A549 (cell line): ENCODE measurements at regions not wholly inside any gene's neighbourhood (a gene's known extent, or its start where the extent isn't known, plus 50 kb on each side); places are given as distances from the start of the nearest gene placed in this dataset.

Experiments used
- ATAC-seq, 2 experiments: fragments of 200-7000 bp in 1 of 2; fragments of >200 bp in 1 of 2; cut with Nextera tagmentation in 1 of 2; cut with Tn5 transposase in 1 of 2; 3 replicates each; pipeline versions ENCODE4 v1.8.0 to v1.9.1; 2018 to 2020; ENCODE audit warnings: mild to moderate bottlenecking in 1 of 2, moderate library complexity in 1 of 2
- CTCF ChIA-PET: fragments of 300-600 bp; sonication (Branson Sonifier 250); formaldehyde crosslinking; extraction: SDS; loops from one replicate; lab custom pipeline; 2021; ENCODE audit warnings: antibody characterized with exemption, inconsistent platforms; lab: Yijun Ruan, JAX
- POLR2A ChIA-PET: fragments of 350-600 bp; formaldehyde crosslinking; extraction: SDS; loops from one replicate; lab custom pipeline; 2021; ENCODE audit warnings: antibody characterized with exemption, inconsistent platforms; lab: Yijun Ruan, JAX
- DNase-seq, 2 experiments: peaks; one replicate each; pipeline versions ENCODE4 v3.0.0 to v3.0.0-alpha.2; 2011 to 2016; ENCODE audit warnings: low read depth in 1 of 2, low spot score in 1 of 2
- FAIRE-seq: peaks from 2 replicates; lab custom pipeline; 2011; peaks lifted over from hg19 to GRCh38; lab: Jason Lieb, UNC
- H3K27ac ChIP-seq, 2 experiments: fragments of >200 bp; sonication (Bioruptor Twin); formaldehyde crosslinking; 3 replicates each; pipeline ENCODE4 v1.5.1; 2016 to 2017
- H3K4me1 ChIP-seq: fragments of >200 bp; sonication (Bioruptor Twin); formaldehyde crosslinking; 3 replicates; pipeline ENCODE4 v1.6.1; 2016
- H3K4me2 ChIP-seq: fragments of >200 bp; sonication (Bioruptor Twin); formaldehyde crosslinking; 3 replicates; pipeline ENCODE4 v1.6.1; 2016
- H3K4me3 ChIP-seq: fragments of >200 bp; sonication (Bioruptor Twin); formaldehyde crosslinking; 3 replicates; pipeline ENCODE4 v1.5.1; 2016
- H3K9me3 ChIP-seq: fragments of >200 bp; sonication (Bioruptor Twin); formaldehyde crosslinking; 3 replicates; pipeline ENCODE4 v1.6.1; 2016
- CHD4 ChIP-seq: fragments of 200-600 bp; sonication (generic); IDR thresholded peaks from 2 replicates; pipeline ENCODE4 v1.6.1; 2016; ENCODE audit warnings: antibody characterized with exemption, mild to moderate bottlenecking, borderline replicate concordance
- EHMT2 ChIP-seq: fragments of 200-600 bp; sonication (generic); IDR thresholded peaks from 2 replicates; pipeline ENCODE4 v1.6.1; 2016; ENCODE audit warnings: antibody characterized with exemption, low read depth, mild to moderate bottlenecking, moderate library complexity
- ESRRA ChIP-seq: fragments of 150-350 bp; IDR thresholded peaks from 2 replicates; pipeline ENCODE4 v1.6.1; 2014; ENCODE audit warnings: mild to moderate bottlenecking, low read length, borderline replicate concordance
- FOSB ChIP-seq: fragments of 250-450 bp; sonication (Bioruptor Pico); IDR thresholded peaks from 2 replicates; pipeline ENCODE4 v1.5.0; 2020; ENCODE audit warnings: mild to moderate bottlenecking, moderate library complexity
- GATA3 ChIP-seq: IDR thresholded peaks from 2 replicates; pipeline ENCODE4 v1.6.1; 2012; ENCODE audit warnings: borderline replicate concordance
- MAFK ChIP-seq: fragments of 450-650 bp; IDR thresholded peaks from 2 replicates; pipeline ENCODE4 v1.6.1; 2014; ENCODE audit not compliant: partially characterized antibody
- MYC ChIP-seq: IDR thresholded peaks from 2 replicates; pipeline ENCODE4 v1.6.1; 2012; ENCODE audit warnings: mild to moderate bottlenecking, inconsistent platforms, low read length, improper control_type of control experiment, borderline replicate concordance
- NR3C1 ChIP-seq: fragments of >200 bp; sonication (Bioruptor Twin); formaldehyde crosslinking; IDR thresholded peaks from 3 replicates; pipeline ENCODE4 v1.6.1; 2017
- POLR2A ChIP-seq: IDR thresholded peaks from 2 replicates; pipeline ENCODE4 v1.6.1; 2012; ENCODE audit warnings: mild to moderate bottlenecking, low read length
- RAD21 ChIP-seq, 2 experiments: fragments of >200 bp in 1 of 2; sonication (Bioruptor Twin) in 1 of 2; formaldehyde crosslinking in 1 of 2; IDR thresholded peaks in 1 of 2; conservative IDR thresholded peaks in 1 of 2; 2 replicates in 1 of 2; 3 replicates in 1 of 2; pipeline ENCODE4 v1.6.1; 2012 to 2018; ENCODE audit warnings: inconsistent platforms in 1 of 2
- SMC3 ChIP-seq: fragments of >200 bp; sonication (Bioruptor Twin); formaldehyde crosslinking; IDR thresholded peaks from 3 replicates; pipeline ENCODE4 v1.6.1; 2018; ENCODE audit warnings: inconsistent platforms
- SREBF2 ChIP-seq: fragments of 450-650 bp; IDR thresholded peaks from 2 replicates; pipeline ENCODE4 v1.6.1; 2014; ENCODE audit warnings: mild to moderate bottlenecking, moderate library complexity
- ZSCAN20 ChIP-seq: fragments of 250-450 bp; sonication (Bioruptor Pico); IDR thresholded peaks from 2 replicates; pipeline ENCODE4 v1.8.0; 2022; ENCODE audit warnings: mild to moderate bottlenecking, moderate library complexity
- WGBS: methylation state at CpG from one replicate; pipeline ENCODE4 v1.1.6; 2017; ENCODE audit errors: missing lambda C conversion rate; 5-methylcytosine and 5-hydroxymethylcytosine counted together
- TF ChIP-seq, protein P1 (sequence below): fragments of 450-650 bp; IDR thresholded peaks from 2 replicates; pipeline ENCODE4 v1.6.1; 2014; ENCODE audit warnings: antibody characterized with exemption
- TF ChIP-seq, protein P2 (sequence below): fragments of >200 bp; sonication (Bioruptor Twin); formaldehyde crosslinking; IDR thresholded peaks from 3 replicates; pipeline ENCODE4 v1.5.1; 2016
- TF ChIP-seq, protein P3 (sequence below): fragments of 150-350 bp; IDR thresholded peaks from 2 replicates; pipeline ENCODE4 v1.6.1; 2014; ENCODE audit warnings: low read depth, mild to moderate bottlenecking, low read length
- TF ChIP-seq, protein P4 (sequence below): fragments of >200 bp; sonication (Bioruptor Twin); formaldehyde crosslinking; IDR thresholded peaks from 2 replicates; pipeline ENCODE4 v1.6.1; 2016

DNA sequence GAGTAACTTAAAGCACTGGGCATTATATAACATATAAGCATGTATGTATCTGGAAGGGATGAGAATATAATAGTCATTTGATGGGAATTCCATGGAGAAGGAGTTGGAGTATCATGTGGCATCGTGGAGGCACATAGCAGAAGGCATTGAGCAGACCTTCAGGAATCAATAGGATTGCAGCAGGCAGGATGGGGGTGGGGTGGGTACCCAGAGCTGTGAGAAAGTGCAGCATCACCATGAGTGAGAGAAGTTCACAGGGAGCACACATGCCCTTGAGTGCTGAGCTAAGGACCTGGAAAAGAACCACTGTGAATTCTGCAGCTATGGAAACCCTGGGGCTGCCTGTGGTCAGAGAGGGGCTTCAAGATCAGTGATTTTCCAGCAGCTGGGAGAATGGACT, 57.3 kb downstream of the MED10 start:
- CTCF ChIA-PET = no interaction called here
- no peak overlapping the region for H3K4me2 ChIP-seq

DNA sequence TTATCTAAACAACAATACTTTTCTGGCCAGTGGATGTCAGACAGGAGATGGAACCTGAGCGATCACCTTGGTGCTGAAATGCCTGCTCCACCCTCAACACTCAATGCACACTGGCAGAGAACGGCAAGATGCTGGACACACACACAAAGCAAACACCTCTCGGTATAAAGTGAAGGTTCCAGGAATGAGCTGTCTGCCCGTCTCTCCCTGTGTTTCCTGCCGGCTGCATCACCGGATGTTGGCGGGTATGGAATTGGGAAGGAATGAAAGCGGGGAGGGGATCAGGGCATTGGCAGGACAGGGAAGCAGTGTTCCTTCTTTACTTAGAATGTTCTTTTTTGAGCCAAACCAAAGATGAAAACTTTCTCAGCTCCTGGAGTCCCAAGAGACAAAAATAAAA, 59.2 kb downstream of the MED10 start:
- TF ChIP-seq CHD4 (no peak), FOSB (CRISPR knock-in tag) (no peak), GATA3 (no peak), ESRRA (no peak), POLR2A (no peak), ZSCAN20 (CRISPR knock-in tag) (no peak), EHMT2 (no peak), NR3C1 (no peak)
- TF ChIP-seq, protein P1, sequence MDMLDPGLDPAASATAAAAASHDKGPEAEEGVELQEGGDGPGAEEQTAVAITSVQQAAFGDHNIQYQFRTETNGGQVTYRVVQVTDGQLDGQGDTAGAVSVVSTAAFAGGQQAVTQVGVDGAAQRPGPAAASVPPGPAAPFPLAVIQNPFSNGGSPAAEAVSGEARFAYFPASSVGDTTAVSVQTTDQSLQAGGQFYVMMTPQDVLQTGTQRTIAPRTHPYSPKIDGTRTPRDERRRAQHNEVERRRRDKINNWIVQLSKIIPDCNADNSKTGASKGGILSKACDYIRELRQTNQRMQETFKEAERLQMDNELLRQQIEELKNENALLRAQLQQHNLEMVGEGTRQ = no peak
- TF ChIP-seq, protein P2, sequence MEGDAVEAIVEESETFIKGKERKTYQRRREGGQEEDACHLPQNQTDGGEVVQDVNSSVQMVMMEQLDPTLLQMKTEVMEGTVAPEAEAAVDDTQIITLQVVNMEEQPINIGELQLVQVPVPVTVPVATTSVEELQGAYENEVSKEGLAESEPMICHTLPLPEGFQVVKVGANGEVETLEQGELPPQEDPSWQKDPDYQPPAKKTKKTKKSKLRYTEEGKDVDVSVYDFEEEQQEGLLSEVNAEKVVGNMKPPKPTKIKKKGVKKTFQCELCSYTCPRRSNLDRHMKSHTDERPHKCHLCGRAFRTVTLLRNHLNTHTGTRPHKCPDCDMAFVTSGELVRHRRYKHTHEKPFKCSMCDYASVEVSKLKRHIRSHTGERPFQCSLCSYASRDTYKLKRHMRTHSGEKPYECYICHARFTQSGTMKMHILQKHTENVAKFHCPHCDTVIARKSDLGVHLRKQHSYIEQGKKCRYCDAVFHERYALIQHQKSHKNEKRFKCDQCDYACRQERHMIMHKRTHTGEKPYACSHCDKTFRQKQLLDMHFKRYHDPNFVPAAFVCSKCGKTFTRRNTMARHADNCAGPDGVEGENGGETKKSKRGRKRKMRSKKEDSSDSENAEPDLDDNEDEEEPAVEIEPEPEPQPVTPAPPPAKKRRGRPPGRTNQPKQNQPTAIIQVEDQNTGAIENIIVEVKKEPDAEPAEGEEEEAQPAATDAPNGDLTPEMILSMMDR = no peak
- TF ChIP-seq, protein P3, sequence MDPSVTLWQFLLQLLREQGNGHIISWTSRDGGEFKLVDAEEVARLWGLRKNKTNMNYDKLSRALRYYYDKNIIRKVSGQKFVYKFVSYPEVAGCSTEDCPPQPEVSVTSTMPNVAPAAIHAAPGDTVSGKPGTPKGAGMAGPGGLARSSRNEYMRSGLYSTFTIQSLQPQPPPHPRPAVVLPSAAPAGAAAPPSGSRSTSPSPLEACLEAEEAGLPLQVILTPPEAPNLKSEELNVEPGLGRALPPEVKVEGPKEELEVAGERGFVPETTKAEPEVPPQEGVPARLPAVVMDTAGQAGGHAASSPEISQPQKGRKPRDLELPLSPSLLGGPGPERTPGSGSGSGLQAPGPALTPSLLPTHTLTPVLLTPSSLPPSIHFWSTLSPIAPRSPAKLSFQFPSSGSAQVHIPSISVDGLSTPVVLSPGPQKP = no peak
- 0 out of 3 replicates have a peak, but pooled peaks cover 4% of the 10 kb centered on the region for H3K9me3 ChIP-seq
- ChIA-PET CTCF (interaction anchor here (0.9 kb wide), 1 partner anchor 16 kb away, joined by 3 read pairs; no protein-coding TSS in a partner anchor), POLR2A (interaction anchor here (0.6 kb wide), 1 partner anchor 776 kb away, joined by 3 read pairs; no protein-coding TSS in a partner anchor)
- no peak overlapping the region for H3K27ac ChIP-seq
- no peak overlapping the region for H3K4me3 ChIP-seq
- WGBS = 38% methylated on average over 8 of the region's 8 CpGs
- FAIRE-seq = no peak
- H3K4me1 ChIP-seq = no peaks in the 10 kb centered on the region
- H3K4me2 ChIP-seq = no peak overlapping the region
- no peak for ATAC-seq
- DNase-seq = no peak

More for the DNA sequence above, 57.3 kb downstream of the MED10 start:
- ATAC-seq (no peak), DNase-seq (peak in 1 of 2 experiments; percentile 5), FAIRE-seq (no peak)
- no peaks in the 10 kb centered on the region for H3K4me1 ChIP-seq
- no peak for TF ChIP-seq SMC3
- TF ChIP-seq, protein P1 = no peak
- TF ChIP-seq SREBF2 = no peak
- no peak for TF ChIP-seq MYC
- TF ChIP-seq, protein P4, sequence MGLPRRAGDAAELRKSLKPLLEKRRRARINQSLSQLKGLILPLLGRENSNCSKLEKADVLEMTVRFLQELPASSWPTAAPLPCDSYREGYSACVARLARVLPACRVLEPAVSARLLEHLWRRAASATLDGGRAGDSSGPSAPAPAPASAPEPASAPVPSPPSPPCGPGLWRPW = no peak
- no peak overlapping the region for H3K4me3 ChIP-seq
- WGBS = 5% methylated on average over 1 of the region's 1 CpG
- POLR2A ChIA-PET = no interaction called here
- no peak overlapping the region for H3K27ac ChIP-seq
- 0 out of 3 replicates have a peak, but pooled peaks cover 4% of the 10 kb centered on the region for H3K9me3 ChIP-seq

DNA sequence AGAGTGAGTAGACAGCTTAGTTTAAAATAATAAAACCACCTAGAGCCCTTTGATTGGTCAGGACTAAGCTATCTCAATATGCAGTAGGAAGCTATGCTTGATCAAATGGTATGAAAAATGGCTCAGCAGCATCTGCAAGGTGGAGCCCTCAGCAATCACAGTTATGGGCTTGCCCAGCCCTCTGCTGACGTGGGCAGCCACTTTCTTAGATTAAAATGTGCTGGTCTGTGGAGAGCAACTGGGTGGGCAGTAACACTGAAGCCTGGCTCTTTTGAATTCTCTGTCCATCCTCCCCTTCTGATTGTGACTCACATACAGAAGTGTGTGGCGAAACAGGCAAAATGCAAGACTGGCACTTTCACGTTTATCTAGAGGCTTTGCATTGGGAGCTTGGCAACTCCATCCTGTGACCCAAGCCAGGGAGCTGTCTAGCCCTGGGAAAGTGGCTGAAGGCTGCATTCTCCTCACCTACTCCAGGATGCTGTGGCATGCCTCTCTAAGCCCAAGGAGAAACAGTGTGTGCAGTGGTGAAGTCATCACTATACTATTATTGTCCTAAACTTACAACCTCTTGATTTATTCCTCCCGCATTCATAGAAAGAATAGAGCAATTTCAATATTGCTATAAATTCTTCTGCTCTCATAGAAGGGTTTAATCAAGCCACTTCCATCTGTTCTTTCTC, 61.1 kb downstream of the MED10 start:
- ChIA-PET CTCF (interaction anchor here (0.9 kb wide), 1 partner anchor 11 kb away, joined by 3 read pairs; no protein-coding TSS in a partner anchor), POLR2A (no interaction called here)
- H3K4me2 ChIP-seq = no peak overlapping the region
- TF ChIP-seq, protein P3 = no peak
- TF ChIP-seq RAD21 (conservative IDR thresholded peaks at IDR 0.05 in 1 of 2, IDR thresholded peaks at IDR 0.05 in 1 of 2) (no peak), MYC (no peak), MAFK (peak; percentile 4)
- DNase-seq = no peak
- 0 out of 3 replicates have a peak, but pooled peaks cover 4% of the 10 kb centered on the region for H3K9me3 ChIP-seq
- H3K4me3 ChIP-seq = no peak overlapping the region
- ATAC-seq = peak in 1 of 2 experiments; percentile 19; a peak in 1 of 6 replicates
- 10% methylated on average over 4 of the region's 4 CpGs for WGBS
- FAIRE-seq = no peak
- H3K27ac ChIP-seq = no peak overlapping the region
- no peaks in the 10 kb centered on the region for H3K4me1 ChIP-seq
